Panc1 (cell line): ENCODE measurements at regions not wholly inside any gene's neighbourhood (a gene's known extent, or its start where the extent isn't known, plus 50 kb on each side); places are given as distances from the start of the nearest gene placed in this dataset.

Source experiments
- ATAC-seq: fragments of 200-7000 bp; cut with Tn5 transposase; 2 replicates; pipeline ENCODE4 v1.9.1; 2020; ENCODE audit warnings: mild to moderate bottlenecking, moderate library complexity
- BruUV-seq: library from RNA; stranded (reverse); fragments of 400-500 nt; replicated peaks from 2 replicates; lab custom pipeline; 2021; lab: Mats Ljungman, UMichigan
- CTCF ChIA-PET: fragments of 300-600 bp; sonication (Branson Sonifier 250); formaldehyde crosslinking; loops from one replicate; lab custom pipeline; 2022; ENCODE audit warnings: antibody characterized with exemption; lab: Charles Lee
- POLR2A ChIA-PET: fragments of 300-600 bp; sonication (Branson Sonifier 250); formaldehyde crosslinking; loops from one replicate; lab custom pipeline; 2022; ENCODE audit warnings: antibody characterized with exemption; lab: Charles Lee
- DNase-seq: peaks from one replicate; pipeline ENCODE4 v3.0.0-alpha.2; 2010; ENCODE audit warnings: low read depth, low spot score
- H3K27ac ChIP-seq: 2 replicates; pipeline ENCODE4 v1.5.1; 2011; ENCODE audit warnings: mild to moderate bottlenecking, low read length, inconsistent platforms
- H3K27me3 ChIP-seq: fragments of 200-500 bp; sonication (Bioruptor generic); 2 replicates; pipeline ENCODE4 v1.6.0; 2014; ENCODE audit warnings: low read length, inconsistent platforms; ENCODE audit not compliant: control insufficient read depth, insufficient read depth
- H3K36me3 ChIP-seq: fragments of 200-500 bp; sonication (Bioruptor generic); 2 replicates; pipeline ENCODE4 v1.5.1; 2014; ENCODE audit warnings: inconsistent platforms, mild to moderate bottlenecking, low read length, moderate library complexity; ENCODE audit not compliant: control insufficient read depth, insufficient read depth
- H3K4me1 ChIP-seq: 2 replicates; pipeline ENCODE4 v1.5.1; 2011; ENCODE audit warnings: inconsistent platforms, mild to moderate bottlenecking, low read length, moderate library complexity; ENCODE audit not compliant: control insufficient read depth, insufficient read depth
- H3K4me3 ChIP-seq, 2 experiments: 2 replicates each; pipeline ENCODE4 v1.5.1; 2011 to 2012; ENCODE audit warnings: low read depth in 2 of 2, low read length in 2 of 2, mild to moderate bottlenecking in 2 of 2, inconsistent platforms in 1 of 2, moderate library complexity in 1 of 2
- H3K9me3 ChIP-seq: fragments of 200-500 bp; sonication (Bioruptor generic); 2 replicates; pipeline ENCODE4 v1.5.1; 2014; ENCODE audit warnings: low read depth, mild to moderate bottlenecking, inconsistent platforms, low read length, moderate library complexity; ENCODE audit not compliant: control insufficient read depth, insufficient read depth
- POLR2AphosphoS5 ChIP-seq: IDR thresholded peaks from 2 replicates; pipeline ENCODE4 v1.6.1; 2012; ENCODE audit warnings: mild to moderate bottlenecking, low read depth, low read length, moderate library complexity
- SIN3A ChIP-seq: IDR thresholded peaks from 2 replicates; pipeline ENCODE4 v1.6.1; 2012; ENCODE audit warnings: low read depth, mild to moderate bottlenecking, low read length, moderate library complexity, borderline replicate concordance; ENCODE audit not compliant: insufficient read depth
- TCF7L2 ChIP-seq: IDR thresholded peaks from 2 replicates; pipeline ENCODE4 v1.6.1; 2011; ENCODE audit warnings: mild to moderate bottlenecking, low read depth, low read length, inconsistent platforms
- in situ Hi-C: cut with HindIII; loops from 2 replicates; pipeline ENCODE4 v1.10.0; 2016; ENCODE audit warnings: low sequenced_read_pairs, low pct_unique_long_range_greater_than_20kb
- intact Hi-C: fragments of 100-400 bp; cut with micrococcal nuclease; formaldehyde crosslinking; loops from one replicate; pipeline ENCODE4 v1.10.0; 2022; ENCODE audit not compliant: unreplicated experiment
- TF ChIP-seq, protein P1 (sequence below), 2 experiments: IDR thresholded peaks; 2 replicates each; pipeline ENCODE4 v1.6.1; 2011 to 2012; ENCODE audit warnings: low read depth in 2 of 2, control low read depth in 1 of 2, low read length in 1 of 2, mild to moderate bottlenecking in 1 of 2, moderate library complexity in 1 of 2; ENCODE audit not compliant: insufficient read depth in 1 of 2
- TF ChIP-seq, protein P2 (sequence below): fragments of 450-650 bp; IDR thresholded peaks from 2 replicates; pipeline ENCODE4 v1.5.1; 2017; ENCODE audit warnings: mild to moderate bottlenecking

DNA sequence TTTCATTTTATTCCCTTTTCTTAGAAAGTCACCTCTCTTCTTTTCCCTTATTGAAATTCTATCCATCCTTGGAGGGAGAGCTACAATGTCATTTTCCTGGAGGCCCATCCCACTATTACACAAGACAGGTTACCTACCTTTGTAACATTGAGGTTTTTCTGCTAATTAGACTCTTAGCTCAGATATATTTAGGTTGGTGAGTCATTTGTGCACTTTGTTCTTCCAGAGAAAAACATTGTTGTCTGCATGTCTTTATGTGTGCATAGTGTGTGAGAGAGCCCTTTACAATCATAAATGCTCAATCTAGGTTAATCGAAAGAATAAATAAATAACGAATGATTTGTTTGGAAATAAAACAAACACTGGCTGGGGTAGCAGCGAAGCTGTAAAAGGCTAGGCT lies 191.8 kb downstream of the DACT1 start:
- Histone ChIP-seq H3K36me3 (no peaks in the 10 kb centered on the region), H3K4me1 (no peaks in the 10 kb centered on the region), H3K9me3 (no peaks in the 10 kb centered on the region), H3K4me3 (no peak overlapping the region), H3K27ac (no peak overlapping the region), H3K27me3 (no peaks in the 10 kb centered on the region)
- BruUV-seq, result no TSS peak
- in situ Hi-C loops, result no loop called here
- no peak for ATAC-seq
- intact Hi-C loops, result loop anchor here (5.0 kb wide), 1 partner anchor 327 kb away; no protein-coding TSS in a partner anchor
- no peak for DNase-seq
- TF ChIP-seq TCF7L2, result no peak
- ChIA-PET POLR2A (no interaction called here), CTCF (no interaction called here)

DNA sequence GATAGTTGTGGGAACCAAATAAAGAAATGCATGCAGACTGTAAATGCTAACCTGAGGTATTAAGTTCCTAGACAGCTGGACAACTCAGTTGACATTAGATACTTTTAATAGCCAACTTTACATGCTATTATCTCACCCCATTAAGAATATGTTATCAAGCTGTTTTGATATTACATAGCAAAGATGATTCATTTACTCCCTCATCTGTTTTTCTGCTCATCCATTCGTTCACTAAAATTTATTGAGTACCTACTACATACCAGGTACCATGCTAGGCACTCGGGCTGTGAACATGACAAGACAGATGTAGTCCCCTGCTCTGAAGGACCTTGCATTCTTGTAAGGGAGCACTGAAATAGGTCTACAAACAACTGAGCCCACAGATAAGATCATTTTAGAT lies 192.4 kb downstream of the DACT1 start:
- ATAC-seq (no peak), DNase-seq (no peak)
- in situ Hi-C loops, result no loop called here
- Histone ChIP-seq H3K4me3 (no peak overlapping the region), H3K4me1 (no peaks in the 10 kb centered on the region), H3K36me3 (no peaks in the 10 kb centered on the region), H3K27me3 (no peaks in the 10 kb centered on the region), H3K9me3 (no peaks in the 10 kb centered on the region), H3K27ac (no peak overlapping the region)
- ChIA-PET POLR2A (no interaction called here), CTCF (no interaction called here)
- intact Hi-C loops, result no loop called here
- TF ChIP-seq, protein P1, sequence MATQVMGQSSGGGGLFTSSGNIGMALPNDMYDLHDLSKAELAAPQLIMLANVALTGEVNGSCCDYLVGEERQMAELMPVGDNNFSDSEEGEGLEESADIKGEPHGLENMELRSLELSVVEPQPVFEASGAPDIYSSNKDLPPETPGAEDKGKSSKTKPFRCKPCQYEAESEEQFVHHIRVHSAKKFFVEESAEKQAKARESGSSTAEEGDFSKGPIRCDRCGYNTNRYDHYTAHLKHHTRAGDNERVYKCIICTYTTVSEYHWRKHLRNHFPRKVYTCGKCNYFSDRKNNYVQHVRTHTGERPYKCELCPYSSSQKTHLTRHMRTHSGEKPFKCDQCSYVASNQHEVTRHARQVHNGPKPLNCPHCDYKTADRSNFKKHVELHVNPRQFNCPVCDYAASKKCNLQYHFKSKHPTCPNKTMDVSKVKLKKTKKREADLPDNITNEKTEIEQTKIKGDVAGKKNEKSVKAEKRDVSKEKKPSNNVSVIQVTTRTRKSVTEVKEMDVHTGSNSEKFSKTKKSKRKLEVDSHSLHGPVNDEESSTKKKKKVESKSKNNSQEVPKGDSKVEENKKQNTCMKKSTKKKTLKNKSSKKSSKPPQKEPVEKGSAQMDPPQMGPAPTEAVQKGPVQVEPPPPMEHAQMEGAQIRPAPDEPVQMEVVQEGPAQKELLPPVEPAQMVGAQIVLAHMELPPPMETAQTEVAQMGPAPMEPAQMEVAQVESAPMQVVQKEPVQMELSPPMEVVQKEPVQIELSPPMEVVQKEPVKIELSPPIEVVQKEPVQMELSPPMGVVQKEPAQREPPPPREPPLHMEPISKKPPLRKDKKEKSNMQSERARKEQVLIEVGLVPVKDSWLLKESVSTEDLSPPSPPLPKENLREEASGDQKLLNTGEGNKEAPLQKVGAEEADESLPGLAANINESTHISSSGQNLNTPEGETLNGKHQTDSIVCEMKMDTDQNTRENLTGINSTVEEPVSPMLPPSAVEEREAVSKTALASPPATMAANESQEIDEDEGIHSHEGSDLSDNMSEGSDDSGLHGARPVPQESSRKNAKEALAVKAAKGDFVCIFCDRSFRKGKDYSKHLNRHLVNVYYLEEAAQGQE (IDR thresholded peaks at IDR 0.05; ENCODE audit: insufficient read depth in 1 of 2, low read depth in 2 of 2, low read length in 1 of 2), result no peak
- TF ChIP-seq, protein P2, sequence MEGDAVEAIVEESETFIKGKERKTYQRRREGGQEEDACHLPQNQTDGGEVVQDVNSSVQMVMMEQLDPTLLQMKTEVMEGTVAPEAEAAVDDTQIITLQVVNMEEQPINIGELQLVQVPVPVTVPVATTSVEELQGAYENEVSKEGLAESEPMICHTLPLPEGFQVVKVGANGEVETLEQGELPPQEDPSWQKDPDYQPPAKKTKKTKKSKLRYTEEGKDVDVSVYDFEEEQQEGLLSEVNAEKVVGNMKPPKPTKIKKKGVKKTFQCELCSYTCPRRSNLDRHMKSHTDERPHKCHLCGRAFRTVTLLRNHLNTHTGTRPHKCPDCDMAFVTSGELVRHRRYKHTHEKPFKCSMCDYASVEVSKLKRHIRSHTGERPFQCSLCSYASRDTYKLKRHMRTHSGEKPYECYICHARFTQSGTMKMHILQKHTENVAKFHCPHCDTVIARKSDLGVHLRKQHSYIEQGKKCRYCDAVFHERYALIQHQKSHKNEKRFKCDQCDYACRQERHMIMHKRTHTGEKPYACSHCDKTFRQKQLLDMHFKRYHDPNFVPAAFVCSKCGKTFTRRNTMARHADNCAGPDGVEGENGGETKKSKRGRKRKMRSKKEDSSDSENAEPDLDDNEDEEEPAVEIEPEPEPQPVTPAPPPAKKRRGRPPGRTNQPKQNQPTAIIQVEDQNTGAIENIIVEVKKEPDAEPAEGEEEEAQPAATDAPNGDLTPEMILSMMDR, result no peak
- TF ChIP-seq POLR2AphosphoS5, result no peak
- no peak for TF ChIP-seq TCF7L2
- TF ChIP-seq SIN3A, result no peak
- no TSS peak for BruUV-seq

DNA sequence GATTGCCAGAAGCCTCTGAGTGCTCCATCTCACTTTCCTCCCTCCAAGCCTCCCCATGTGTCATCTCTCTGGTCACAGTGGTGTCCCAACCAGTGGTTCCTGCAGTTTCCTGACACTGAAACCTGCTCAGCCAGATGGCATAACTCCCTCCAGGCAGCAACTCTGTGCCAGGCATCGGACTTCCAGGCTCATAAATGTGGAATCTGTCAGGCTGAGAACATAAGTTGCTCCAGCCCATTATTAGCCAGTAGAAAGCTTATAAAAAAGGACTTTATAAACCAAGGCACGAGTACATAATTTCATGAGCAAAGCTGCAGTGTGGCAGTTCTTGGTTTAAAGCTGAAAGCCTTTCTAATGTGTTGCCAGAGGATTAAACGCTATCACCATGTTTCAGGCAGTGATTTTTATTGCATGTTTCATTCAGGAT lies 194.3 kb downstream of the DACT1 start:
- ChIA-PET POLR2A (no interaction called here), CTCF (no interaction called here)
- intact Hi-C loops, result no loop called here
- no TSS peak for BruUV-seq
- Histone ChIP-seq H3K36me3 (no peaks in the 10 kb centered on the region), H3K4me1 (no peaks in the 10 kb centered on the region), H3K27me3 (no peaks in the 10 kb centered on the region), H3K27ac (no peak overlapping the region), H3K4me3 (no peak overlapping the region), H3K9me3 (no peaks in the 10 kb centered on the region)
- in situ Hi-C loops, result no loop called here
- TF ChIP-seq SIN3A (no peak), POLR2AphosphoS5 (no peak), TCF7L2 (no peak)
- TF ChIP-seq, protein P2, result no peak
- TF ChIP-seq, protein P1 (IDR thresholded peaks at IDR 0.05; ENCODE audit: insufficient read depth in 1 of 2, low read depth in 2 of 2, low read length in 1 of 2), result no peak
- ATAC-seq (no peak), DNase-seq (no peak)
